ENCODE measurements at regions not wholly inside any gene's neighbourhood (a gene's known extent, or its start where the extent isn't known, plus 50 kb on each side); places are given as distances from the start of the nearest gene placed in this dataset.

GRCh38 chr1:30174499-30174898, 548.9 kb downstream of the MATN1 start:
- no peak overlapping the region for H3K4me3 ChIP-seq
- H3K27me3 ChIP-seq: no peaks in the 10 kb centered on the region
- intact Hi-C loops (cut with DNase I; ENCODE audit: low total_unique reads): no loop called here
- DNase-seq: no peak
- no peaks in the 10 kb centered on the region for H3K36me3 ChIP-seq
- H3K4me1 ChIP-seq: no peaks in the 10 kb centered on the region
- H3K9me3 ChIP-seq: peaks cover 0 to 5% (median 4%) of the 10 kb centered on the region in 3 donors
- H3K27ac ChIP-seq: no peak overlapping the region
- TF ChIP-seq, protein P1, sequence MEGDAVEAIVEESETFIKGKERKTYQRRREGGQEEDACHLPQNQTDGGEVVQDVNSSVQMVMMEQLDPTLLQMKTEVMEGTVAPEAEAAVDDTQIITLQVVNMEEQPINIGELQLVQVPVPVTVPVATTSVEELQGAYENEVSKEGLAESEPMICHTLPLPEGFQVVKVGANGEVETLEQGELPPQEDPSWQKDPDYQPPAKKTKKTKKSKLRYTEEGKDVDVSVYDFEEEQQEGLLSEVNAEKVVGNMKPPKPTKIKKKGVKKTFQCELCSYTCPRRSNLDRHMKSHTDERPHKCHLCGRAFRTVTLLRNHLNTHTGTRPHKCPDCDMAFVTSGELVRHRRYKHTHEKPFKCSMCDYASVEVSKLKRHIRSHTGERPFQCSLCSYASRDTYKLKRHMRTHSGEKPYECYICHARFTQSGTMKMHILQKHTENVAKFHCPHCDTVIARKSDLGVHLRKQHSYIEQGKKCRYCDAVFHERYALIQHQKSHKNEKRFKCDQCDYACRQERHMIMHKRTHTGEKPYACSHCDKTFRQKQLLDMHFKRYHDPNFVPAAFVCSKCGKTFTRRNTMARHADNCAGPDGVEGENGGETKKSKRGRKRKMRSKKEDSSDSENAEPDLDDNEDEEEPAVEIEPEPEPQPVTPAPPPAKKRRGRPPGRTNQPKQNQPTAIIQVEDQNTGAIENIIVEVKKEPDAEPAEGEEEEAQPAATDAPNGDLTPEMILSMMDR (IDR thresholded peaks at IDR 0.05): no peak

- intact Hi-C loops (cut with DNase I; ENCODE audit: low total_unique reads): no loop called here
- TF ChIP-seq, protein P1 (IDR thresholded peaks at IDR 0.05): no peak
- Histone ChIP-seq H3K27me3 (no peaks in the 10 kb centered on the region), H3K9me3 (peaks cover 0 to 5% (median 3%) of the 10 kb centered on the region in 3 donors), H3K4me1 (no peaks in the 10 kb centered on the region), H3K36me3 (no peaks in the 10 kb centered on the region), H3K4me3 (no peak overlapping the region), H3K27ac (no peak overlapping the region)
- no peak for DNase-seq
These were observed 549.8 kb downstream of the MATN1 start for GRCh38 chr1:30173560-30173959.

DNA sequence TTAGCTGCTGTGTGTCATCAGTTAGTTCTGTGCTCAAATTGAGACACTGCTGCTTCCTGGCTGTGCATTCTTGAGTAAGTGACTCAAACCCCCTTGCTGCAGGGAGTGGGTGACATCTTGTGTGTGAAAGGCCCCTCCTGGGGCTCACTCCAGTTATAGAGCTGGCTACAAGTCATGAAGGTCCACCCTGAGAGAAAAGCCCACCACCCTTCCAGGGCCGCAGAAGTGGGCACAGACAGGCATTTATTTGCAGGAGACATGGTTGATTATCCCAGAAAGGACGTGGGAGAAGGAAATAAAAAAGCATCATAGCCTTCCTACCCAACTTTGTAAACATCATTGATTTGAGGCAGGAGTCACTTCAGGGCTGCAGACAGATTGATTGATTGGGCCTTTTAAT, 550.6 kb downstream of the MATN1 start:
- Histone ChIP-seq H3K4me1 (no peaks in the 10 kb centered on the region), H3K27ac (no peak overlapping the region), H3K9me3 (no peaks in the 10 kb centered on the region), H3K27me3 (no peaks in the 10 kb centered on the region), H3K36me3 (no peaks in the 10 kb centered on the region), H3K4me3 (no peak overlapping the region)
- no peak for DNase-seq
- intact Hi-C loops (cut with DNase I; ENCODE audit: low total_unique reads): no loop called here
- TF ChIP-seq, protein P1 (IDR thresholded peaks at IDR 0.05): no peak

DNA sequence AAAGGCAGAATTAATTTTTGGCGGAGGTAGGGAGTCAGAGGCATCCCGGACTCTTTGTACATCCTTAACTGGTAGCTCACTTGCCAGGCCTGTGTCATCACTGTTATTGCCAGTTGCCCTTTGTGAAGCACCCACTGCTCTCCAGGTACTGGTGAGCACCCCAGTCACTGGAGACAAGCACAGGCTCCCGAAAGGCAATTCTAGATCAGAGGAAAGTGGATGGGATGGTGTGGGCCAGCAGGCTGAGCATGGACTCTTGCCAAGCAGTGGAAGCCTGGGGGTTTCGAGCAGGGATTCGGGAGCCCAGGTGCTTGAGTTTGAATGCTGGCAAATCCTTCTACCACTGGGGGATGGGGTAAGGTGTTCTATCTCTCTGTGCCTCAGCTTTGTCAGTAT, 551.1 kb downstream of the MATN1 start:
- intact Hi-C loops (cut with DNase I; ENCODE audit: low total_unique reads): no loop called here
- H3K4me1 ChIP-seq: no peaks in the 10 kb centered on the region
- H3K36me3 ChIP-seq: no peaks in the 10 kb centered on the region
- no peaks in the 10 kb centered on the region for H3K27me3 ChIP-seq
- TF ChIP-seq, protein P1 (IDR thresholded peaks at IDR 0.05): no peak
- H3K27ac ChIP-seq: no peak overlapping the region
- no peak for DNase-seq
- no peaks in the 10 kb centered on the region for H3K9me3 ChIP-seq
- H3K4me3 ChIP-seq: no peak overlapping the region

GRCh38 chr1:30171537-30172298, 551.7 kb downstream of the MATN1 start:
- no peaks in the 10 kb centered on the region for H3K9me3 ChIP-seq
- TF ChIP-seq, protein P1 (IDR thresholded peaks at IDR 0.05): no peak
- H3K27me3 ChIP-seq: no peaks in the 10 kb centered on the region
- H3K4me3 ChIP-seq: no peak overlapping the region
- no peaks in the 10 kb centered on the region for H3K4me1 ChIP-seq
- no peak for DNase-seq
- intact Hi-C loops (cut with DNase I; ENCODE audit: low total_unique reads): no loop called here
- no peak overlapping the region for H3K27ac ChIP-seq
- H3K36me3 ChIP-seq: no peaks in the 10 kb centered on the region

Data from tibial artery (tissue), 4 donors.